Right lobe of liver (tissue), 4 donors: ENCODE measurements at regions not wholly inside any gene's neighbourhood (a gene's known extent, or its start where the extent isn't known, plus 50 kb on each side); places are given as distances from the start of the nearest gene placed in this dataset.

Experiments
- CTCF ChIP-seq, 4 donors: fragments of 200-600 bp in 3 of 4; fragments of 450-650 bp in 1 of 4; IDR thresholded peaks; one replicate each; pipeline versions ENCODE4 v1.5.1 to v1.8.0; 2016 to 2022; ENCODE audit warnings: antibody characterized with exemption in 4 of 4, mild to moderate bottlenecking in 2 of 4
- POLR2A ChIP-seq: fragments of 450-650 bp; IDR thresholded peaks from one replicate; pipeline ENCODE4 v1.6.1; 2017; ENCODE audit warnings: antibody characterized with exemption, mild to moderate bottlenecking
- donor health status: DM: no; HTN: no; CAD: no.
- donor health status: DM: no; HTN: no; CAD: no.
- donor health status: DM: no; HTN: yes; CAD: no.

GRCh38 chr2:149690825-149691224, 103.2 kb upstream of the MMADHC start:
- TF ChIP-seq CTCF (IDR thresholded peaks at IDR 0.05) (no peak), POLR2A (no peak)
